ENCODE measurements at regions not wholly inside any gene's neighbourhood (a gene's known extent, or its start where the extent isn't known, plus 50 kb on each side); places are given as distances from the start of the nearest gene placed in this dataset.

DNA sequence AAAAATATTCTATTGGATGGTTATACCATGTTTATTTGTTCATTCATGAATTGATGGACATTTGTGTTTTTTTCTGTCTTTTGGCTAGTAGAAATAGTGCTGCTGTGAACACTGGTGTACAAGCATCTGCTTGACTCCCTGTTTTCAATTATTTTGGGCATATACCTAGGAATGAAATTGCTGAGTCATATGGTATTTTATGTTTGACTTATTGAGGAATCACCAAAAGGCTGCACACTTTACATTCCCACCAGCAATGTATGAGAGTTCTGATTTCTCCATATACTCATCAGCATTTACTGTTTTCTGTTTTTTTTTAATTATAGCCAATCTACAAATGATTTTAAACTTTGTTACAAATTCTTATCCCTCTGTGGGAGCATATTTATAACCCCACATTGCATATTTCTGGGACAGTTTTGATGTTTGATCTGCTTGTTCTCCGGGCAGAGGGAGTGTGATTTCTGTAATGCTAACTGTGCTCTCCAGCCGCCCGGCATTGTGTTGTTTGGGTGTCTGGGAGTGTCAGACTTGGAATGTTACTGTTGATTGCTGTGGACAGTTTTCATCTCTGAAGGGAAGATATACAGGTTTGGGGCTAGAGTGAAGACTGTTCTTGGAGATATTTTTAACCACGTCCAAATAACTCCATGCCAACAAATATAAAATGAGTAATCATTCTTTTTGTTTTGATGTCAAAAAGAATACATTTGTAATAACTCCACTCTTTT is 60.5 kb upstream of the PGRMC2 start:
- 31 to 35% methylated on average over 4 of the region's 4 CpGs for WGBS, 2 donors
- no peak overlapping the region for H3K4me3 ChIP-seq (ENCODE audit: low read depth, poor library complexity, severe bottlenecking)
- no peak for DNase-seq (ENCODE audit: low spot score in 2 of 2)
- intact Hi-C loops (cut with DNase I; ENCODE audit: low total_unique reads): no loop called here
- TF ChIP-seq, protein P1, sequence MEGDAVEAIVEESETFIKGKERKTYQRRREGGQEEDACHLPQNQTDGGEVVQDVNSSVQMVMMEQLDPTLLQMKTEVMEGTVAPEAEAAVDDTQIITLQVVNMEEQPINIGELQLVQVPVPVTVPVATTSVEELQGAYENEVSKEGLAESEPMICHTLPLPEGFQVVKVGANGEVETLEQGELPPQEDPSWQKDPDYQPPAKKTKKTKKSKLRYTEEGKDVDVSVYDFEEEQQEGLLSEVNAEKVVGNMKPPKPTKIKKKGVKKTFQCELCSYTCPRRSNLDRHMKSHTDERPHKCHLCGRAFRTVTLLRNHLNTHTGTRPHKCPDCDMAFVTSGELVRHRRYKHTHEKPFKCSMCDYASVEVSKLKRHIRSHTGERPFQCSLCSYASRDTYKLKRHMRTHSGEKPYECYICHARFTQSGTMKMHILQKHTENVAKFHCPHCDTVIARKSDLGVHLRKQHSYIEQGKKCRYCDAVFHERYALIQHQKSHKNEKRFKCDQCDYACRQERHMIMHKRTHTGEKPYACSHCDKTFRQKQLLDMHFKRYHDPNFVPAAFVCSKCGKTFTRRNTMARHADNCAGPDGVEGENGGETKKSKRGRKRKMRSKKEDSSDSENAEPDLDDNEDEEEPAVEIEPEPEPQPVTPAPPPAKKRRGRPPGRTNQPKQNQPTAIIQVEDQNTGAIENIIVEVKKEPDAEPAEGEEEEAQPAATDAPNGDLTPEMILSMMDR (IDR thresholded peaks at IDR 0.05): no peak
- TF ChIP-seq POLR2A (IDR thresholded peaks at IDR 0.05): no peak

DNA sequence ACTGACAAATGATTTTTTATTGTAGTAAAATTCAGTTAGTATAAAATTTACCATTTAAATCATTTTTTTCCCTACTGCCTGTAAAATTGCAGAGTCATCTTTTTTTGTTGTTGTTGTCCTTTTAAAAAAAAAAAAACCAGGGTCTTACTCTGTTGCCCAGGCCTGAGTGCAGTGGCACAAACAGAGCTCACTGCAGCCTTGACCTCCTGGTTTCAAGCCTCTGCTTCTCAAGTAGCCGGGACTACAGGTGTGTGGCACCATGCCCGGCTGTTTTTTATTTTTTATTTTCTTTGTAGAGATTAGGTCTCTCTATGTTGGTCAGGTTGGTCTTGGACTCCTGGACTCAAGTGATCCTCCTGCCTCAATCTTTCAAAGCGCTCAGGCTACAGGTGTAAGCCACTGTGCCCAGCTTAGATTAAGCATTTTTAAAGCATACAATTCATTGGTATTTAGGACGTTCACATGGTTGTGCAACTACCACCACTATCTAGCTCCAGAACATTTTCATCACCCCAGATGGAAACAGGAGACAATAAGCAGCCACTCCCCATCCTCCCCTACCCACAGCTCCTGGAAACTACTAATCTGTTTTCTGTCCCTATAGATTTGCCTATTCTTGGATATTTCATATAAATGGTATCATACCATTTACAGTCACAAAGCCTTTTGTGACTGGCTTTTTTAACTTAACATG is 59.7 kb upstream of the PGRMC2 start:
- intact Hi-C loops (cut with DNase I; ENCODE audit: low total_unique reads): no loop called here
- 72 to 75% methylated on average over 4 of the region's 4 CpGs for WGBS, 2 donors
- no peak for TF ChIP-seq POLR2A (IDR thresholded peaks at IDR 0.05)
- no peak overlapping the region for H3K4me3 ChIP-seq (ENCODE audit: low read depth, poor library complexity, severe bottlenecking)
- peak in 1 of 2 donors; percentile 21 for DNase-seq (ENCODE audit: low spot score in 2 of 2)

DNA sequence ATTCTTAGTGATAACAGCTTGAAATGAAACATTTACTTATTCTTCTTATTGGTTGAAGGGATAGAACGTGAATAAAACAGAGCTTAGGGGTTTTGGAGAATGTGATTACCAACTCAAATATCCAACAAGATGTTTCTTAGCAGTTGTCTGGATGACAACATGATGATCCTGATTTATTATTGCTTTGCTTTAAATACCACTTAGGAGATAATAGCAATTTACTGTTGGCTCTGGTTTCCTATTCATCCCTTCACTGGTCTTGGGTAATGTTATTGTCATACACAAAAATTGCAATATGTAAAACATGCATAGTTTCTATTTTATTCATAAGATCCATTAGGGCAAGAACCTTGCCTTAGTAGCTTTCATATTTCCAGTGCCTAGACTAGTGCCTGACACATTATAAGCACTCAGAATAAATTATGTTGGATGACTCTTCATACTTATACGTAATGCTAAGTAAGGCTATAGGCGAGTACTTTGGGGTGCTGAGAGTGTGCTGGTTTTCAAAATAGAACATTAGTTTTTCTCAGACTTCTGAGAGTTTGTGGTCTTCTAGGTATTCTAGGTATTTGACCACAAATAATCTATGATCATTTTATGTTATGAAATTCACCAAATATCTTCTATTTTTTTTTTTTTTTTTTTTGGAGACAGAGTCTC is 58.6 kb upstream of the PGRMC2 start:
- intact Hi-C loops (cut with DNase I; ENCODE audit: low total_unique reads): no loop called here
- H3K4me3 ChIP-seq (ENCODE audit: low read depth, poor library complexity, severe bottlenecking): no peak overlapping the region
- TF ChIP-seq, protein P1 (IDR thresholded peaks at IDR 0.05): no peak
- no peak for TF ChIP-seq POLR2A (IDR thresholded peaks at IDR 0.05)
- no peak for DNase-seq (ENCODE audit: low spot score in 2 of 2)
- 91 to 95% methylated on average over 3 of the region's 3 CpGs for WGBS, 2 donors

DNA sequence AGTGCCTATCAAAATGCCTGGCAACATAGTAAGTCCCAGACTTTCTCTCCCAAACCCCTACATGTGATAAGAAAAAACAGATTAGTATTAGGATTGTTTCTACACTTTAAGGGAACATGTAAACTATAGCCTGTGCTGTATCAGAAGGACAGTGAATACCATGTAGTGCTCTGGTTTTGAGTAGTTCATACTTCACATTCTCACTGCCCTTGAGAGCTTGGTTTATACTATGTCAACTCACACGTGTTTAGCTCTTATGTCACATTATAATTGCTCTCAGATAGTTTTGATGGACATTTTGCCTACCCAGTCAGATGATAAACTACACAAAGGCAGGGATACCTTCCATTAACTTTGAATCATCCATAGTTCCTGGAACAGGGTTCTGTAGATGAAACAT is 58.0 kb upstream of the PGRMC2 start:
- 74 to 82% methylated on average over 1 of the region's 1 CpG for WGBS, 2 donors
- H3K4me3 ChIP-seq (ENCODE audit: low read depth, poor library complexity, severe bottlenecking): no peak overlapping the region
- no peak for DNase-seq (ENCODE audit: low spot score in 2 of 2)
- intact Hi-C loops (cut with DNase I; ENCODE audit: low total_unique reads): no loop called here
- TF ChIP-seq, protein P1 (IDR thresholded peaks at IDR 0.05): no peak
- no peak for TF ChIP-seq POLR2A (IDR thresholded peaks at IDR 0.05)

DNA sequence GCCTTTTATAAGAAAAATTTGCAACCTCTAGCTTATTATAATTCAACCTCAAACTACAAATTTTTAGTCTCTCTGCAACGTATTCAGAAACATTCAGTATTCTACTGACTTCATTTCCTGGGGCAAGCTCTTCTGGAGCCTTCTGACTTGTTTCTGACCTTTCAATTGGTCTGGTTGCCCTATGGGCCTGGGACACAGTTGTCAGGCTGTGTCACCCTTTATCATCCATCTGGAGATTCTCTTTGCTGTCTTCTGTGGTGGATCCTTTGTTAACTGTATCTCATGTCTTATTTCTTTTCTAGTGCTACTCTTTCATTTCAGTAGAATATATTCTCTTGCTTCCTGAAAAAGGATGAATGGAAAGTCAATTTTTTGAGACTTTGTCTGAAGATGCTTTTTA is 55.1 kb upstream of the PGRMC2 start:
- no peak overlapping the region for H3K4me3 ChIP-seq (ENCODE audit: low read depth, poor library complexity, severe bottlenecking)
- DNase-seq (ENCODE audit: low spot score in 2 of 2): no peak
- no peak for TF ChIP-seq POLR2A (IDR thresholded peaks at IDR 0.05)
- TF ChIP-seq, protein P1 (IDR thresholded peaks at IDR 0.05): no peak
- 62 to 74% methylated on average over 1 of the region's 1 CpG for WGBS, 2 donors
- intact Hi-C loops (cut with DNase I; ENCODE audit: low total_unique reads): no loop called here

DNA sequence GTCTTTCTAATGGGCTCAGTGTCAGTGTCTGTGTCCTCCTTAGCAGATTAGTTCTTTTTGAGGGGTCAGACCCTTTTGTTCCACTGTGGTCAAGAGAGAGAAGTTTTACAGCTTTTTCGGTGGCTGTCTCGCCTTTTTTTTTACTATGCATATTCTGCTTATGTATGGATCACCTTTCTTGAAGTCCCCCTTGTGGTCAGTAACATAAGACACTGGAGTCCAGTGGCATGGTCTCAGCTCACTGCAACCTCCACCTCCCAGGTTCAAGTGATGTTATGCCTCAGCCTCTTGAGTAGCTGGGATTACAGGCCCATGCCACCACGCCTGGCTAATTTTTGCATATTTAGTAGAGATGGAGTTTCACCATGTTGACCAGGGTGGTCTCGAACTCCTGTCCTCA is 54.0 kb upstream of the PGRMC2 start:
- H3K4me3 ChIP-seq (ENCODE audit: low read depth, poor library complexity, severe bottlenecking): no peak overlapping the region
- no peak for DNase-seq (ENCODE audit: low spot score in 2 of 2)
- WGBS, 2 donors: 98 to 99% methylated on average over 4 of the region's 4 CpGs
- intact Hi-C loops (cut with DNase I; ENCODE audit: low total_unique reads): no loop called here
- TF ChIP-seq, protein P1 (IDR thresholded peaks at IDR 0.05): no peak
- no peak for TF ChIP-seq POLR2A (IDR thresholded peaks at IDR 0.05)

Data from lower leg skin (tissue), 4 donors.